GM19351 (cell line): ENCODE measurements at regions not wholly inside any gene's neighbourhood (a gene's known extent, or its start where the extent isn't known, plus 50 kb on each side); places are given as distances from the start of the nearest gene placed in this dataset.

Experiments
- ATAC-seq: cut with Tn5 transposase; IDR thresholded peaks from one replicate; pipeline ENCODE4 v1.9.1; 2021; ENCODE audit warnings: mild to moderate bottlenecking, moderate library complexity; ENCODE audit not compliant: unreplicated experiment

- ATAC-seq: no peak
These were observed 1377.5 kb upstream of the FLRT2 start for GRCh38 chr14:84152452-84152851.

GRCh38 chr14:84162633-84163032 lies 1367.3 kb upstream of the FLRT2 start:
- ATAC-seq: no peak

DNA sequence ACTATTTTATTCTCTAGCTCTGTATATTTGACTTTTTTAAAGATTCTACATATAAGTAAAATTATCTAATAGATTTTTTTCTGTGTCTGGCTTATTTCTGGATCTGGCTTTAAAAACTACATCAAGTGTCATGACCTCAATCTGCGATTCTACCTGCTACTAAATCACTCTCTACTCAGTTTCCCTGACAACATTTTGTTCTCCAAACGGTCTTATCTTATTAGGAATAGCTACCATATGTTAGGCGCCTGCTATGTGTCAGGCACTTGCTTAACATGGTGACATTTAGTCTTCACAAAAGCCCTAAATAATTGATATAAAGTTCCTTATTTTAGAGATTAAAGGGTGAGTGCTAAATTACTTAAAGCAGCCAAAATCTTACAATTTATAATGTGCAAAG lies 1362.9 kb upstream of the FLRT2 start:
- no peak for ATAC-seq

DNA sequence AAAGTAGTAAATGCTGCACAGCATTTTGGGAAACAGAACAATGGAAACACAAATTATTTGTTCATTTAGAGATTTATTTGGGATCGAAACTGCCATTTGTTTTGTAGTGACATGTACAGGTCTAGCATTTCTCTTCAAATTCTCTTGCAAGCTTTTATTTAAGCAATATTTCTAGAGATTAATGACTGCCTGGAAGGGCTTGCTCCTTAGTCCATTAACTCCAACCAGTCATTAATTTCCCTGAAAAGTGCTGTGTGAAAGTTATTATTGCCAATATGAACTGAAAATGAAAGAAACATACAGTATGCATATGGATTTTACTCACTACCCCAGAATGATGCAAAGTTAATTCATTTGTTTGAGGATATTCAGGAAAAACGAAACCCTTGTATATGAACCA lies 1349.6 kb upstream of the FLRT2 start:
- ATAC-seq: no peak

GRCh38 chr14:84181072-84181471 lies 1348.9 kb upstream of the FLRT2 start:
- ATAC-seq: no peak

GRCh38 chr14:84195514-84195913 lies 1334.4 kb upstream of the FLRT2 start:
- ATAC-seq: no peak

DNA sequence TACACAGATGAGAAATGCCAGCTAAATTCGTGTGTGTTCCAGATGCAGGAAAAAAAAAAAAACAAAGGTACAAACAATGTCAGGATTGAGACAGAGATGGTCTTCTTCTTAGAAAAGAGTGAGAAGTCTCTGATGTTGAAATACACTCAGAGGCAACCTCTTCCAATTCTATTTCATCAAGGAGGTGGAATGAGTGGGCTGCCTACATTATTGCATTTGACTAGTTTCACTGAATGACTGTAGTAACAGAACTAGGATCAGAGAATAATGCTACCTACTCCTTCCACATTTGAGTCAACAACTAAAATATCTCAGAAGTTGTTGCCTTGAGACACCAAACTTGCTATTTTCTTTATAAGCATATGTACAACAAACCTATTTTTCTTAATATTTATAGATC lies 1332.2 kb upstream of the FLRT2 start:
- no peak for ATAC-seq

DNA sequence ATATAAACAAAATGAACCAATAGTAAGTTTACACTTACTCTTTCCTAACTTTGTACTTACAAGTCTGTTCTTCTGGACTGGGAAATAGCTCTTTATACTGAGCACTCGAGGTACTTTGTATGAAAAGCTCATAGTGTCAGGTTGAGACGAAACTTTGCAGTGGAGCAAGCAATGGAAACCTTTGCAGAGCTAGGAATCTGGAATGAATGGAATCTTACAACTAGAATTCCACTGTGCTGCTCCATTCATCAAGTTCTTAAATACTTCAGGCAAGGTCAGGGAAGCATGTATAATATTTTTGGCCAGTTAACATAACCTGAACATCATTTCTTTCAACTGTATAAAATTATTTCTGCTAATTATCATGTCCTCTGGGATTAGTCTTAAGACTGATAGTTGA lies 1327.5 kb upstream of the FLRT2 start:
- ATAC-seq: no peak

GRCh38 chr14:84203896-84204295 lies 1326.0 kb upstream of the FLRT2 start:
- ATAC-seq: no peak

- no peak for ATAC-seq
These were observed 1321.5 kb upstream of the FLRT2 start for GRCh38 chr14:84208451-84208850.

- ATAC-seq: no peak
These were observed 1320.9 kb upstream of the FLRT2 start for GRCh38 chr14:84209031-84209430.

DNA sequence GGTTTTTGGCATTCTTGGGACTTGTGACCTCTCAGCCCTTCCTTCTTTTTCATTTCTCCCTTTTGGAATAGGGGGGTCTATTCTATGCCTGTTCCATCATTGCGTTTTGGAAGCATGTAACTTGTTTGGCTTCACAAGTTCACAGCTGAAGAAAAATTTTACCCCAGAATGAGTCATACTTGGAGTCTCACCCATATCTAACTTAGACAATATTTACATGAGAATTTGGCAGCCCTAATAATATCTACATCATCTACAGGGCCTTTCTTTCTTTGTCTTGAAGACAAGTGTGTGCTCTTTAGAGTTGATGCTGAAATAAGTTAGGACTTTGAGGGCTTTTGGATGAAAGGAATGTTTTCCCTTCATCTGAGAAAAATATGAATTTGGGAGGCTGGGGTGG lies 1312.9 kb upstream of the FLRT2 start:
- no peak for ATAC-seq

GRCh38 chr14:84225268-84225667 lies 1304.7 kb upstream of the FLRT2 start:
- no peak for ATAC-seq

GRCh38 chr14:84228702-84229101 lies 1301.2 kb upstream of the FLRT2 start:
- no peak for ATAC-seq

DNA sequence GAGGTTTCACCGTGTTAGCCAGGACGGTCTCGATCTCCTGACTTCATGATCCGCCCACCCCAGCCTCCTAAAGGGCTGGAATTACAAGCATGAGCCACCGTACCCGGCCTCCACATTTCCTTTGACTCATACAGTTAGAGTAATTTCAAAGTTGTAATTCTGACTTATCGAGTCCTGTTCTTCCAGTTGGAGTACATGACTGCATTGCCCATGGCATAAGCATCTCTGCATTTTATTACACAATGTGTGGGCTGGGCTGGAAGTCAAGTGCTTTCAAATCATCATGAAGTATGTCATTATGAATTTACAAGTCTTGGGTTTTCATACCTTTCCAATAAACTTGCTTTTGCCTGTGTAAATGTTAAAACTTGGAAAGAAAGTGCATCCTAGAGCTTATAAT lies 1295.7 kb upstream of the FLRT2 start:
- no peak for ATAC-seq

DNA sequence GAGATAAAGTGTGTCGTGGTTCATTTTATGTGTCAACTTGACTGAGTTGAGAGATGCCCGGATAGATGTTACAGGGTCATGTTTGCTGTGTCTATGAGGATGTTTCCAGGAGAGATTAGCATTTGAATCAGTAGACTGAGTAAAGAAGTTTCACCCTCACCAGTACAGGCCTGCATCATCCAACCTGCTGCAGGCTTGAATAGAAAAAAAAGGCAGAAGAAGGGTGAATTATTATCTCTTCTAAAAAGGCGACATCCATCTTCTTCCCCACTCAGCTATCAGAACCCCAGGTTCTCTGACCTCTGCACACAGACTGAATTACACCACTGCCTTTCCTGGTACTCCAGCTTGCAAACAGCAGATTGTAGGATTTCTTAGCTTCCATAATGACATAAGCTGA lies 1293.7 kb upstream of the FLRT2 start:
- no peak for ATAC-seq

DNA sequence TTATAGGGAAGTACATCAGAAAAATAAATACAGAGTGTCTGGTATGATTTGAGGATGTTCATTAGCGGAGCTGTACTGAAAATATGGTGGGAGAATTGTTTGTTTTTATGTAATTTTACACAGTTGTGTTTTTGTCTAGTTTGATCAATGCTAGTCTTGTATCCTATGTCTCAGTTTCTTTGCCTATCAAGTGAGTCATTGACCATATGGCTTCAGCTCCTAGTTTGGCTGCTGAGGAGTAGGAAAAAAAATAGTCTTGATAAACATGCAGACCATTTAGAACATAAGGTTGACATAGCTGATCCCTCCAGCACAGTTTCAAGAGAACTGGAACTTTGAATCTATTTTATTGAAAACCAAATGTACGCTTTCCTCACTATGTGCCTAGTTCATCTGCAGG lies 1292.1 kb upstream of the FLRT2 start:
- ATAC-seq: no peak

- no peak for ATAC-seq
These were observed 1282.3 kb upstream of the FLRT2 start for GRCh38 chr14:84247693-84248092.

- ATAC-seq: no peak
These were observed 1279.1 kb upstream of the FLRT2 start for GRCh38 chr14:84250893-84251292.

DNA sequence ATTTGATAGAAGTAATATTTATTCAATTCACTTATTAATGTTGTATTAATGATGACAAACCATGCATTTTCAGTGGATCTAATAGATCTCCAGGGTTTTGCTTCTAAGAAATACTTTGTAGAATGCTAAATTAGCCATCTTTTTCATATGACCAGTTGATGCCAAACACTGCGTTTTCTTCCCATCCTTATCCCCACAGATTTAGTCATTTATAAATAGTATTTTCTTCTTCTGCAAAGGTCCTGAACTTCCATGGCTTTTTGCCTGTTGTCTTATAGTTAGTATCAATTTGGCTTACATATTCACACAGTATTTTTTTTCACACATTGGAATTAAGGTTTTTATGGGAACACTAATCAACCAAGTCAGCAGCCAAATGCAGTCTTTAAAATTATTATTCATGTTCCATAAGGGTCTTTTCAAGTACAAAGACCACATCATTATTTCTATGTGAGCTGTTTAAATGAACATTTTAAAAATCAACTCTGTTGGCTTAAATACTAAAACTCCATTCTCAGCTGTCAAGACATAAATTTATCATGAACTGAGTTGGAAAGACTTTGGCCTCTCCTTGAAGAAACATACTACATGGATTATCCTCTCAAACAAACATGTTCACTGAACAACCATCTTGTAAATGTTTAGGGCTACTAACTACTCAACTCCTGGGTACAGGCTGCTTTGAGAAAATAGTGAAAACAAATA lies 1278.4 kb upstream of the FLRT2 start:
- ATAC-seq: no peak

DNA sequence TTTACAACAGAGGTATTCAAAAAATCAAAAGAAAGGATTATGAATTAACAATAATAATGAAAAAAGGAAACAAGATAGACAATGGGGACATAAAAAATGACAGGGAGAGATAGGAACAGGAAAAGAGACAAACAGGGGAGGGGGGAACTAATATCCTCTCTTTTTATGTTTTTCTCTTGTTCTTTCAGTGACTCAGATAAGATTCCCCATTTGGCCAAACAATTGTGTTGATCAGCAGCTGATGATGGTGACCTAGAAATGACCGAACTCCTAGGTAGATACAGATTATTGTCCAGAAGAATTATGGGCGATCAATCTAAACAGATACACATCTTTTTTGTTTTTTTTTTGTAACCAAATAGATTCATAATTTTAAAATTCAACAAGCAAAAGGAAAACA lies 1277.2 kb upstream of the FLRT2 start:
- ATAC-seq: no peak

GRCh38 chr14:84253326-84253725 lies 1276.6 kb upstream of the FLRT2 start:
- no peak for ATAC-seq

GRCh38 chr14:84254290-84254689 lies 1275.7 kb upstream of the FLRT2 start:
- ATAC-seq: no peak
